H9 (cell line): ENCODE measurements at regions not wholly inside any gene's neighbourhood (a gene's known extent, or its start where the extent isn't known, plus 50 kb on each side); places are given as distances from the start of the nearest gene placed in this dataset.
A peak's percentile ranks its signal among the peaks of the same experiment; 100 is the strongest.

Source experiments
- DNase-seq: peaks from one replicate; pipeline ENCODE4 v3.0.0-alpha.2; 2017
- H2AFZ ChIP-seq: one replicate; pipeline ENCODE4 v1.6.1; 2013; ENCODE audit warnings: mild to moderate bottlenecking, low read length, control low read depth, moderate library complexity
- H2AK5ac ChIP-seq: 2 replicates; pipeline ENCODE4 v1.6.1; 2013; ENCODE audit warnings: low read length, control low read depth, mixed read lengths; ENCODE audit not compliant: insufficient read length
- H2BK120ac ChIP-seq: one replicate; pipeline ENCODE4 v1.6.1; 2013; ENCODE audit warnings: low read depth, mild to moderate bottlenecking, low read length, control low read depth, inconsistent platforms; ENCODE audit not compliant: poor library complexity, severe bottlenecking
- H2BK12ac ChIP-seq: 2 replicates; pipeline ENCODE4 v1.6.1; 2013; ENCODE audit warnings: low read length, control low read depth, mixed read lengths, low read depth; ENCODE audit not compliant: insufficient read length
- H2BK15ac ChIP-seq: 2 replicates; pipeline ENCODE4 v1.6.1; 2013; ENCODE audit warnings: low read depth, low read length, control low read depth
- H2BK20ac ChIP-seq: one replicate; pipeline ENCODE4 v1.6.1; 2013; ENCODE audit warnings: low read depth, mild to moderate bottlenecking, low read length, control low read depth, inconsistent platforms; ENCODE audit not compliant: poor library complexity, severe bottlenecking
- H2BK5ac ChIP-seq: 2 replicates; pipeline ENCODE4 v1.6.1; 2013; ENCODE audit warnings: low read length, control low read depth, mixed read lengths; ENCODE audit not compliant: insufficient read length
- H3K14ac ChIP-seq: 2 replicates; pipeline ENCODE4 v1.6.1; 2013; ENCODE audit warnings: low read length, control low read depth; ENCODE audit not compliant: insufficient read depth
- H3K18ac ChIP-seq: 2 replicates; pipeline ENCODE4 v1.6.1; 2013; ENCODE audit warnings: low read depth, mild to moderate bottlenecking, mixed read lengths, low read length, control low read depth; ENCODE audit not compliant: insufficient read length
- H3K23ac ChIP-seq: 2 replicates; pipeline ENCODE4 v1.6.1; 2013; ENCODE audit warnings: low read length, control low read depth, mixed read lengths, low read depth; ENCODE audit not compliant: insufficient read length
- H3K23me2 ChIP-seq: 2 replicates; pipeline ENCODE4 v1.6.1; 2013; ENCODE audit warnings: low read depth, mild to moderate bottlenecking, mixed read lengths, low read length, control low read depth; ENCODE audit not compliant: insufficient read length, poor library complexity, severe bottlenecking
- H3K27ac ChIP-seq: 2 replicates; pipeline ENCODE4 v1.5.1; 2013; ENCODE audit warnings: low read length, control low read depth, mixed read lengths, low read depth; ENCODE audit not compliant: insufficient read length
- H3K27me3 ChIP-seq: 2 replicates; pipeline ENCODE4 v1.6.1; 2013; ENCODE audit warnings: low read length, control low read depth, inconsistent platforms; ENCODE audit not compliant: insufficient read depth
- H3K4ac ChIP-seq: 2 replicates; pipeline ENCODE4 v1.6.1; 2013; ENCODE audit warnings: low read depth, mild to moderate bottlenecking, control low read depth, inconsistent platforms, low read length, moderate library complexity
- H3K4me1 ChIP-seq: 2 replicates; pipeline ENCODE4 v1.6.1; 2013; ENCODE audit warnings: low read length, control low read depth, inconsistent platforms; ENCODE audit not compliant: insufficient read depth
- H3K4me2 ChIP-seq: 2 replicates; pipeline ENCODE4 v1.6.1; 2013; ENCODE audit warnings: low read length, control low read depth, mixed read lengths; ENCODE audit not compliant: insufficient read length, insufficient read depth
- H3K56ac ChIP-seq: 2 replicates; pipeline ENCODE4 v1.6.1; 2013; ENCODE audit warnings: low read depth, mild to moderate bottlenecking, mixed read lengths, low read length, control low read depth; ENCODE audit not compliant: insufficient read length
- H3K79me1 ChIP-seq: 2 replicates; pipeline ENCODE4 v1.6.1; 2013; ENCODE audit warnings: low read depth, mild to moderate bottlenecking, moderate library complexity, low read length, control low read depth, inconsistent platforms; ENCODE audit not compliant: insufficient read depth, poor library complexity, severe bottlenecking
- H3K79me2 ChIP-seq: 2 replicates; pipeline ENCODE4 v1.6.1; 2013; ENCODE audit warnings: low read length, control low read depth, inconsistent platforms; ENCODE audit not compliant: insufficient read depth
- H3K9ac ChIP-seq: 2 replicates; pipeline ENCODE4 v1.6.1; 2013; ENCODE audit warnings: low read length, control low read depth, mixed read lengths; ENCODE audit not compliant: insufficient read length; ENCODE audit errors: extremely low read depth
- H3K9me3 ChIP-seq: one replicate; pipeline ENCODE4 v1.6.1; 2013; ENCODE audit warnings: low read depth, low read length, inconsistent platforms; ENCODE audit not compliant: control insufficient read depth
- H3T11ph ChIP-seq: one replicate; pipeline ENCODE4 v1.6.1; 2013; ENCODE audit warnings: mild to moderate bottlenecking, low read length, control low read depth, inconsistent platforms
- H4K20me1 ChIP-seq: one replicate; pipeline ENCODE4 v1.6.1; 2013; ENCODE audit not compliant: control insufficient read depth, insufficient read length, insufficient read depth
- H4K5ac ChIP-seq: 2 replicates; pipeline ENCODE4 v1.6.1; 2013; ENCODE audit warnings: low read depth, mild to moderate bottlenecking, mixed read lengths, low read length, control low read depth; ENCODE audit not compliant: insufficient read length
- H4K8ac ChIP-seq: replicated peaks from 2 replicates; pipeline ENCODE4 v1.6.1; 2013; ENCODE audit warnings: low read length, control low read depth, mixed read lengths, low read depth; ENCODE audit not compliant: insufficient read length
- H4K91ac ChIP-seq: 2 replicates; pipeline ENCODE4 v1.6.1; 2013; ENCODE audit warnings: low read depth, mild to moderate bottlenecking, moderate library complexity, mixed read lengths, low read length, control low read depth; ENCODE audit not compliant: insufficient read length
- H3K27ac Mint-ChIP-seq, 3 experiments: 2 replicates in 2 of 3; 3 replicates in 1 of 3; pipeline ENCODE4 v1.8.0; 2020 to 2021; ENCODE audit warnings: mixed read lengths in 3 of 3, mild to moderate bottlenecking in 1 of 3, moderate library complexity in 1 of 3
- H3K27me3 Mint-ChIP-seq: 2 replicates; pipeline ENCODE4 v1.8.0; 2021; ENCODE audit warnings: low read depth, mild to moderate bottlenecking, moderate library complexity, mixed read lengths
- H3K36me3 Mint-ChIP-seq, 3 experiments: 2 replicates in 2 of 3; 3 replicates in 1 of 3; pipeline ENCODE4 v1.8.0; 2020 to 2021; ENCODE audit warnings: low read depth in 3 of 3, mixed read lengths in 3 of 3; ENCODE audit not compliant: insufficient read depth in 1 of 3
- H3K4me1 Mint-ChIP-seq, 2 experiments: 2 replicates each; pipeline ENCODE4 v1.8.0; 2020; ENCODE audit warnings: mixed read lengths in 2 of 2
- H3K4me3 Mint-ChIP-seq, 2 experiments: 2 replicates in 1 of 2; 3 replicates in 1 of 2; pipeline ENCODE4 v1.8.0; 2020 to 2021; ENCODE audit warnings: mild to moderate bottlenecking in 2 of 2, mixed read lengths in 2 of 2, moderate library complexity in 1 of 2
- H3K9me3 Mint-ChIP-seq, 2 experiments: 2 replicates in 1 of 2; 3 replicates in 1 of 2; pipeline ENCODE4 v1.8.0; 2020; ENCODE audit warnings: mild to moderate bottlenecking in 2 of 2, mixed read lengths in 2 of 2, moderate library complexity in 1 of 2
- CTCF ChIP-seq: fragments of 200-600 bp; sonication (generic); conservative IDR thresholded peaks from 3 replicates; pipeline ENCODE4 v1.8.0; 2021; ENCODE audit warnings: antibody characterized with exemption, mild to moderate bottlenecking
- WGBS: extraction: QIAGEN DNeasy Blood & Tissue Kit; methylation state at CpG from one replicate; pipeline ENCODE4 v1.1.7; 2013; ENCODE audit warnings: missing lambda C conversion rate, low lambda C conversion rate, mixed read lengths; ENCODE audit not compliant: insufficient read length; ENCODE audit errors: extremely low coverage; 5-methylcytosine and 5-hydroxymethylcytosine counted together

GRCh38 chr3:82128271-82128670, 366.8 kb upstream of the GBE1 start:
- Histone ChIP-seq H3K79me2 (no peaks in the 10 kb centered on the region), H2BK15ac (no peak overlapping the region), H3K23ac (no peak overlapping the region), H4K5ac (no peak overlapping the region), H2BK120ac (no peak overlapping the region), H3K23me2 (no peaks in the 10 kb centered on the region), H3K79me1 (no peaks in the 10 kb centered on the region), H4K91ac (no peak overlapping the region), H4K20me1 (no peaks in the 10 kb centered on the region), H2BK5ac (no peak overlapping the region), H3K27ac (no peak overlapping the region), H3K14ac (no peak overlapping the region), H4K8ac (no peak overlapping the region), H2AFZ (no peak overlapping the region), H3K4ac (no peak overlapping the region), H3K9ac (no peak overlapping the region), H3K9me3 (no peaks in the 10 kb centered on the region), H3K56ac (no peak overlapping the region), H3K27me3 (no peaks in the 10 kb centered on the region), H3K18ac (no peak overlapping the region), H3T11ph (no peak overlapping the region), H3K4me1 (no peaks in the 10 kb centered on the region), H3K4me2 (no peak overlapping the region), H2AK5ac (no peak overlapping the region), H2BK12ac (no peak overlapping the region), H2BK20ac (no peak overlapping the region)
- H3K36me3 Mint-ChIP-seq, result no peaks in the 10 kb centered on the region
- no peaks in the 10 kb centered on the region for H3K27me3 Mint-ChIP-seq
- peaks cover 14 to 16% of the 10 kb centered on the region in 2 experiments for H3K4me1 Mint-ChIP-seq
- H3K9me3 Mint-ChIP-seq, result no peaks in the 10 kb centered on the region
- no peak for TF ChIP-seq CTCF
- H3K4me3 Mint-ChIP-seq, result no peak overlapping the region
- peak overlapping the region in 1 of 3 experiments; percentile 57; a peak in 1 of 7 replicates for H3K27ac Mint-ChIP-seq
- no peak for DNase-seq
- WGBS, result no CpG with 5 or more reads among the region's 4 CpGs
